Left ventricle myocardium inferior (tissue), 1 donor: ENCODE measurements at regions not wholly inside any gene's neighbourhood (a gene's known extent, or its start where the extent isn't known, plus 50 kb on each side); places are given as distances from the start of the nearest gene placed in this dataset.

Source experiments
- DNase-seq: peaks from one replicate; pipeline ENCODE4 v3.0.0-alpha.2; 2020
- H3K27ac ChIP-seq: fragments of 200-600 bp; replicated peaks from 2 replicates; pipeline ENCODE4 v1.8.0; 2021
- H3K27me3 ChIP-seq: fragments of 200-600 bp; 2 replicates; pipeline ENCODE4 v1.8.0; 2021; ENCODE audit warnings: low read depth
- H3K36me3 ChIP-seq: fragments of 200-600 bp; 2 replicates; pipeline ENCODE4 v1.8.0; 2021
- H3K4me1 ChIP-seq: fragments of 200-600 bp; 2 replicates; pipeline ENCODE4 v1.8.0; 2021
- H3K4me3 ChIP-seq: fragments of 200-600 bp; 2 replicates; pipeline ENCODE4 v1.8.0; 2021; ENCODE audit warnings: mild to moderate bottlenecking, moderate library complexity
- H3K9me3 ChIP-seq: fragments of 200-600 bp; replicated peaks from 2 replicates; pipeline ENCODE4 v1.8.0; 2021
- CTCF ChIP-seq: fragments of 200-600 bp; IDR thresholded peaks from 2 replicates; pipeline ENCODE4 v1.8.0; 2021; ENCODE audit warnings: antibody characterized with exemption, mild to moderate bottlenecking, borderline replicate concordance
- intact Hi-C: fragments of 100-400 bp; cut with micrococcal nuclease; formaldehyde crosslinking; loops from one replicate; pipeline ENCODE4 v1.11.0; 2022
- donor health status: DM: no; HTN: yes; CAD: no; lungs with severe emphysema.

- Histone ChIP-seq H3K9me3 (peaks cover 29% of the 10 kb centered on the region), H3K27me3 (no peaks in the 10 kb centered on the region), H3K36me3 (no peaks in the 10 kb centered on the region), H3K4me3 (no peak overlapping the region), H3K27ac (no peak overlapping the region), H3K4me1 (no peaks in the 10 kb centered on the region)
- intact Hi-C loops = no loop called here
- TF ChIP-seq CTCF = no peak
- DNase-seq = no peak
Measured at GRCh38 chr1:238823416-238823815, 563.0 kb upstream of the CHRM3 start.

GRCh38 chr1:238811211-238811879 lies 575.0 kb upstream of the CHRM3 start:
- no peaks in the 10 kb centered on the region for H3K36me3 ChIP-seq
- intact Hi-C loops = no loop called here

GRCh38 chr1:238790882-238791281 lies 595.5 kb upstream of the CHRM3 start:
- no peaks in the 10 kb centered on the region for H3K27me3 ChIP-seq
- H3K4me3 ChIP-seq = no peak overlapping the region

More at GRCh38 chr1:238811211-238811879, 575.0 kb upstream of the CHRM3 start:
- H3K27me3 ChIP-seq = no peaks in the 10 kb centered on the region
- H3K4me3 ChIP-seq = no peak overlapping the region
- H3K9me3 ChIP-seq = peaks cover 11% of the 10 kb centered on the region
- H3K4me1 ChIP-seq = no peaks in the 10 kb centered on the region
- no peak overlapping the region for H3K27ac ChIP-seq
- TF ChIP-seq CTCF = no peak
- DNase-seq = no peak

GRCh38 chr1:238789916-238790667 lies 596.3 kb upstream of the CHRM3 start:
- H3K4me3 ChIP-seq = no peak overlapping the region
- no peaks in the 10 kb centered on the region for H3K36me3 ChIP-seq
- no peak for TF ChIP-seq CTCF
- no peak overlapping the region for H3K27ac ChIP-seq
- H3K27me3 ChIP-seq = no peaks in the 10 kb centered on the region
- intact Hi-C loops = no loop called here
- peaks cover 5% of the 10 kb centered on the region for H3K9me3 ChIP-seq
- no peak for DNase-seq
- no peaks in the 10 kb centered on the region for H3K4me1 ChIP-seq

More at GRCh38 chr1:238790882-238791281, 595.5 kb upstream of the CHRM3 start:
- no peaks in the 10 kb centered on the region for H3K36me3 ChIP-seq
- H3K4me1 ChIP-seq = no peaks in the 10 kb centered on the region
- no peak for TF ChIP-seq CTCF
- DNase-seq = no peak
- intact Hi-C loops = no loop called here
- peaks cover 5% of the 10 kb centered on the region for H3K9me3 ChIP-seq
- no peak overlapping the region for H3K27ac ChIP-seq

GRCh38 chr1:238787471-238787870 lies 598.9 kb upstream of the CHRM3 start:
- Histone ChIP-seq H3K4me1 (no peaks in the 10 kb centered on the region), H3K27ac (no peak overlapping the region), H3K27me3 (no peaks in the 10 kb centered on the region), H3K4me3 (no peak overlapping the region), H3K9me3 (no peaks in the 10 kb centered on the region), H3K36me3 (no peaks in the 10 kb centered on the region)
- intact Hi-C loops = no loop called here
- no peak for TF ChIP-seq CTCF
- DNase-seq = no peak
